B cell (primary cell): ENCODE measurements at regions not wholly inside any gene's neighbourhood (a gene's known extent, or its start where the extent isn't known, plus 50 kb on each side); places are given as distances from the start of the nearest gene placed in this dataset.

ENCODE experiments used
- ATAC-seq: fragments of 200-7000 bp; cut with Tn5 transposase; one replicate; pipeline ENCODE4 v1.10.0; 2021; ENCODE audit warnings: low read depth, mild to moderate bottlenecking, moderate number of reproducible peaks, moderate library complexity
- CTCF ChIA-PET: fragments of 350-600 bp; sonication (Branson Sonifier 250); formaldehyde crosslinking; loops from one replicate; lab custom pipeline; 2021; ENCODE audit warnings: antibody characterized with exemption, inconsistent platforms; lab: Charles Lee
- POLR2A ChIA-PET: fragments of 350-600 bp; sonication (Branson Sonifier 250); formaldehyde crosslinking; loops from one replicate; lab custom pipeline; 2021; ENCODE audit warnings: antibody characterized with exemption; lab: Charles Lee
- DNase-seq: peaks from one replicate; pipeline ENCODE4 v3.0.0; 2013
- H2AFZ ChIP-seq: 2 replicates; pipeline ENCODE4 v1.6.1; 2012; ENCODE audit warnings: mild to moderate bottlenecking, low read depth, low read length; ENCODE audit not compliant: insufficient read depth, poor library complexity, severe bottlenecking
- H3K27ac ChIP-seq, 2 donors: 1 replicate in 1 of 2; 2 replicates in 1 of 2; pipeline ENCODE4 v1.5.1; 2012 to 2013; ENCODE audit warnings: low read length in 2 of 2, mild to moderate bottlenecking in 2 of 2, moderate library complexity in 1 of 2
- H3K27me3 ChIP-seq, 4 experiments: fragments of 200-600 bp in 1 of 4; sonication (generic) in 1 of 4; replicated peaks in 1 of 4; 1 replicate in 2 of 4; 2 replicates in 2 of 4; pipeline versions ENCODE4 v1.6.1 to v1.7.0; 2013 to 2016; ENCODE audit warnings: low read length in 3 of 4, mild to moderate bottlenecking in 2 of 4, mixed read lengths in 1 of 4, moderate library complexity in 1 of 4; ENCODE audit not compliant: insufficient read depth in 4 of 4, control insufficient read depth in 3 of 4; ENCODE audit errors: control extremely low read depth in 1 of 4
- H3K36me3 ChIP-seq, 2 experiments: replicated peaks in 1 of 2; 1 replicate in 1 of 2; 2 replicates in 1 of 2; pipeline versions ENCODE4 v1.6.1 to v1.7.1; 2013; ENCODE audit warnings: low read length in 1 of 2; ENCODE audit not compliant: insufficient read depth in 2 of 2, control insufficient read depth in 1 of 2; ENCODE audit errors: control extremely low read depth in 1 of 2, extremely low read depth in 1 of 2
- H3K4me1 ChIP-seq, 2 donors: fragments of 200-600 bp in 1 of 2; sonication (generic) in 1 of 2; 1 replicate in 1 of 2; 2 replicates in 1 of 2; pipeline versions ENCODE4 v1.5.1 to v1.6.1; 2013 to 2017; ENCODE audit warnings: low read length in 2 of 2; ENCODE audit not compliant: control insufficient read depth in 2 of 2, insufficient read depth in 2 of 2
- H3K4me2 ChIP-seq: replicated peaks from 2 replicates; pipeline ENCODE3; 2012; ENCODE audit warnings: mild to moderate bottlenecking, low read depth, low read length; ENCODE audit not compliant: poor library complexity, severe bottlenecking
- H3K4me3 ChIP-seq, 5 experiments: fragments of 200-600 bp in 1 of 5; sonication (generic) in 1 of 5; 1 replicate in 3 of 5; 2 replicates in 2 of 5; pipeline versions ENCODE4 v1.5.1 to v1.7.0; 2011 to 2016; ENCODE audit warnings: low read length in 4 of 5, mild to moderate bottlenecking in 4 of 5, low read depth in 2 of 5, control low read depth in 1 of 5, moderate library complexity in 1 of 5; ENCODE audit not compliant: insufficient read depth in 1 of 5; ENCODE audit errors: control extremely low read depth in 1 of 5, extremely low read depth in 1 of 5
- H3K79me2 ChIP-seq: fragments of 200-600 bp; sonication (generic); one replicate; pipeline ENCODE4 v1.6.0; 2016; ENCODE audit warnings: low read length; ENCODE audit not compliant: control insufficient read depth, insufficient read depth
- H3K9ac ChIP-seq: fragments of 200-600 bp; sonication (generic); 2 replicates; pipeline ENCODE4 v1.6.1; 2017; ENCODE audit warnings: mild to moderate bottlenecking, low read length, moderate library complexity
- H3K9me3 ChIP-seq, 3 donors: one replicate each; pipeline versions ENCODE4 v1.6.1 to v1.7.1; 2013; ENCODE audit warnings: low read length in 2 of 3; ENCODE audit not compliant: control insufficient read depth in 2 of 3, insufficient read depth in 1 of 3; ENCODE audit errors: control extremely low read depth in 1 of 3
- H4K20me1 ChIP-seq: 2 replicates; pipeline ENCODE4 v1.6.0; 2012; ENCODE audit warnings: mild to moderate bottlenecking, low read length; ENCODE audit not compliant: insufficient read depth, control insufficient read depth, poor library complexity, severe bottlenecking
- H3K27ac Mint-ChIP-seq: one replicate; pipeline ENCODE4 v1.8.0; 2021; ENCODE audit warnings: mixed read lengths
- H3K27me3 Mint-ChIP-seq: one replicate; pipeline ENCODE4 v1.8.0; 2021; ENCODE audit warnings: mixed read lengths
- H3K4me1 Mint-ChIP-seq: one replicate; pipeline ENCODE4 v1.8.0; 2021; ENCODE audit warnings: mixed read lengths
- H3K4me3 Mint-ChIP-seq: one replicate; pipeline ENCODE4 v1.8.0; 2021; ENCODE audit warnings: mixed read lengths
- H3K9me3 Mint-ChIP-seq: one replicate; pipeline ENCODE4 v1.8.0; 2022; ENCODE audit warnings: mixed read lengths; ENCODE audit not compliant: insufficient read depth
- EZH2 ChIP-seq: IDR thresholded peaks from 2 replicates; pipeline ENCODE4 v1.6.1; 2012; ENCODE audit warnings: borderline replicate concordance, low read depth, mild to moderate bottlenecking, moderate library complexity, low read length; ENCODE audit not compliant: insufficient read depth, poor library complexity, severe bottlenecking
- WGBS: methylation state at CpG from one replicate; pipeline ENCODE4 v1.1.5; 2013; ENCODE audit warnings: missing lambda C conversion rate; ENCODE audit not compliant: insufficient coverage; 5-methylcytosine and 5-hydroxymethylcytosine counted together
- intact Hi-C: fragments of 100-400 bp; cut with micrococcal nuclease; formaldehyde crosslinking; loops from one replicate; pipeline ENCODE4 v1.10.0; 2022
- TF ChIP-seq, protein P1 (sequence below): fragments of 200-600 bp; IDR thresholded peaks from one replicate; pipeline ENCODE4 v1.8.0; 2022; ENCODE audit warnings: antibody characterized with exemption, mild to moderate bottlenecking

DNA sequence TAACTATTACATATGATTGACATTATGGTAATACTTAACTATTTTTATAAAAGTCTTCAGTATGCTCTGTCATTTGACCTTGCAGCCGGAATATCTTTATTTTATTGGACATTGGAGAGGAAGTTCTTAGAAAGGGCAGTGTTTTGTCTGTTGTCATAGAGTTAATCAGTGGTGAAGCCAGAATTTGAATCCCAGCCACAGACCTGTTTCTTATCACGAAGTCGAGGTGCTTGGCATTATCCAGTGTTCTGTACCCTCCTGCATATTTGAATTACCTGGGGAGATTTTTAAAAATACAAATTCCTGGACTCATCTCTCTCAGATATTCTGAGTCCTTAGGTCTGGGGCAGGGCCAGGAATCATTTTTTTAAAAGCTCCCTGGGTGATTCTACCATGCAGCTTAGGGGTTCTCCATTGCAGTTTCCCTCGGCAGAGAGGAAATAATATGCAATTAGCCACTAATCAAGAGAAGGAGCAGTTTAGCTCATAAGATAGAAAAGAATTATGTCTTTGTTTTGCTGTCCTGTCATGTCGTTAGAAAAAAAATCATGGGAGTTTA lies 195.6 kb upstream of the CFAP20DC start:
- H3K27me3 Mint-ChIP-seq = no peaks in the 10 kb centered on the region

DNA sequence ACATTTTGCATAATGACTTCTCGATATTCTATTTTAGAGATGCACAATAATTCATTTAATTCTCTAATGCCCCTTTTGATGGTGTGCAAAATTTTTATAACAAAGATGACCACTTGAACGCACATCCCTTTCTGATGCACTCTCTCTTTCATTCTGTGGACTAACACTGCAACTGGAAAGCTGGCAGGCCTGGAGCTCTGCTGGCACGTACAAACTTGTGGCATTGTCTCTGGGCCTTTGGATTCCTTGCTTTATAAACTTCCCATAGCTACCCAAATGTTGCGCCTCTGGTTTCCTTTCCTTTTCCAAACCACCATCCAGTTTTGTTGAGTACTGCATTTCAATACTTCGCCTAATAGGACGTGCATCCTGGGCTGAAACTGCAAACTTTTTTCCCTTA lies 194.5 kb upstream of the CFAP20DC start:
- peaks cover 3% of the 10 kb centered on the region for H3K9me3 Mint-ChIP-seq
- Histone ChIP-seq H3K79me2 (no peaks in the 10 kb centered on the region), H3K27me3 (no peaks in the 10 kb centered on the region), H3K4me3 (no peak overlapping the region), H3K9me3 (peaks cover 0 to 14% (median 2%) of the 10 kb centered on the region in 3 donors), H3K4me1 (peaks cover 17 to 26% of the 10 kb centered on the region in 2 donors), H3K27ac (no peak overlapping the region), H3K9ac (no peak overlapping the region), H3K4me2 (no peak overlapping the region), H4K20me1 (no peaks in the 10 kb centered on the region), H3K36me3 (no peaks in the 10 kb centered on the region), H2AFZ (no peak overlapping the region)
- DNase-seq (no peak), ATAC-seq (no peak)
- TF ChIP-seq, protein P1, sequence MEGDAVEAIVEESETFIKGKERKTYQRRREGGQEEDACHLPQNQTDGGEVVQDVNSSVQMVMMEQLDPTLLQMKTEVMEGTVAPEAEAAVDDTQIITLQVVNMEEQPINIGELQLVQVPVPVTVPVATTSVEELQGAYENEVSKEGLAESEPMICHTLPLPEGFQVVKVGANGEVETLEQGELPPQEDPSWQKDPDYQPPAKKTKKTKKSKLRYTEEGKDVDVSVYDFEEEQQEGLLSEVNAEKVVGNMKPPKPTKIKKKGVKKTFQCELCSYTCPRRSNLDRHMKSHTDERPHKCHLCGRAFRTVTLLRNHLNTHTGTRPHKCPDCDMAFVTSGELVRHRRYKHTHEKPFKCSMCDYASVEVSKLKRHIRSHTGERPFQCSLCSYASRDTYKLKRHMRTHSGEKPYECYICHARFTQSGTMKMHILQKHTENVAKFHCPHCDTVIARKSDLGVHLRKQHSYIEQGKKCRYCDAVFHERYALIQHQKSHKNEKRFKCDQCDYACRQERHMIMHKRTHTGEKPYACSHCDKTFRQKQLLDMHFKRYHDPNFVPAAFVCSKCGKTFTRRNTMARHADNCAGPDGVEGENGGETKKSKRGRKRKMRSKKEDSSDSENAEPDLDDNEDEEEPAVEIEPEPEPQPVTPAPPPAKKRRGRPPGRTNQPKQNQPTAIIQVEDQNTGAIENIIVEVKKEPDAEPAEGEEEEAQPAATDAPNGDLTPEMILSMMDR = no peak
- TF ChIP-seq EZH2 = no peak
- H3K4me1 Mint-ChIP-seq = peaks cover 22% of the 10 kb centered on the region
- no peak overlapping the region for H3K4me3 Mint-ChIP-seq
- intact Hi-C loops = no loop called here
- no peaks in the 10 kb centered on the region for H3K27me3 Mint-ChIP-seq
- CTCF ChIA-PET = no interaction called here
- POLR2A ChIA-PET = no interaction called here
- no peak overlapping the region for H3K27ac Mint-ChIP-seq
- WGBS = 100% methylated on average over 3 of the region's 6 CpGs

More for the DNA sequence above, 195.6 kb upstream of the CFAP20DC start:
- CTCF ChIA-PET = no interaction called here
- DNase-seq (no peak), ATAC-seq (no peak)
- Mint-ChIP-seq H3K9me3 (peaks cover 3% of the 10 kb centered on the region), H3K27ac (no peak overlapping the region), H3K4me3 (no peak overlapping the region), H3K4me1 (peaks cover 24% of the 10 kb centered on the region)
- H3K9me3 ChIP-seq = peaks cover 0 to 14% (median 2%) of the 10 kb centered on the region in 3 donors
- H3K4me1 ChIP-seq = peaks cover 17 to 26% of the 10 kb centered on the region in 2 donors
- intact Hi-C loops = no loop called here
- H4K20me1 ChIP-seq = no peaks in the 10 kb centered on the region
- 100% methylated on average over 1 of the region's 5 CpGs for WGBS
- no peak overlapping the region for H2AFZ ChIP-seq
- TF ChIP-seq, protein P1 = no peak
- TF ChIP-seq EZH2 = no peak
- no peaks in the 10 kb centered on the region for H3K79me2 ChIP-seq
- POLR2A ChIA-PET = no interaction called here
- H3K27ac ChIP-seq = no peak overlapping the region
- H3K4me3 ChIP-seq = no peak overlapping the region
- H3K36me3 ChIP-seq = no peaks in the 10 kb centered on the region
- H3K9ac ChIP-seq = no peak overlapping the region
- H3K4me2 ChIP-seq = no peak overlapping the region
- no peaks in the 10 kb centered on the region for H3K27me3 ChIP-seq
